Endothelial cell of umbilical vein (primary cell): ENCODE measurements at regions not wholly inside any gene's neighbourhood (a gene's known extent, or its start where the extent isn't known, plus 50 kb on each side); places are given as distances from the start of the nearest gene placed in this dataset.

Experiments
- EZH2 ChIP-seq: IDR thresholded peaks from 2 replicates; pipeline ENCODE4 v1.6.1; 2012; ENCODE audit warnings: borderline replicate concordance, low read depth, mild to moderate bottlenecking, moderate library complexity, low read length, inconsistent platforms; ENCODE audit not compliant: severe bottlenecking
- GATA2 ChIP-seq: IDR thresholded peaks from 2 replicates; pipeline ENCODE4 v1.7.0; 2011; ENCODE audit warnings: low read depth, mild to moderate bottlenecking, moderate library complexity, mixed read lengths, low read length; ENCODE audit not compliant: insufficient read length, insufficient read depth
- JUN ChIP-seq: IDR thresholded peaks from 2 replicates; pipeline ENCODE4 v1.6.1; 2011; ENCODE audit warnings: borderline replicate concordance, low read depth; ENCODE audit not compliant: insufficient read length, insufficient read depth
- MYC ChIP-seq: IDR thresholded peaks from one replicate; pipeline ENCODE4 v1.6.1; 2011; ENCODE audit warnings: mild to moderate bottlenecking, low read depth, low read length
- POLR2A ChIP-seq: IDR thresholded peaks from 2 replicates; pipeline ENCODE4 v1.6.1; 2012; ENCODE audit warnings: low read depth, mild to moderate bottlenecking, control low read depth, low read length
- POLR2AphosphoS5 ChIP-seq: IDR thresholded peaks from 2 replicates; pipeline ENCODE4 v1.6.1; 2012; ENCODE audit warnings: low read depth, mild to moderate bottlenecking, control low read depth, low read length, moderate library complexity; ENCODE audit not compliant: insufficient read depth
- TF ChIP-seq, protein P1 (sequence below), 2 donors: IDR thresholded peaks; 1 replicate in 1 of 2; 2 replicates in 1 of 2; pipeline ENCODE4 v1.5.1; 2011; ENCODE audit warnings: low read length in 2 of 2, mild to moderate bottlenecking in 2 of 2, moderate library complexity in 2 of 2, control low read depth in 1 of 2, inconsistent platforms in 1 of 2, low read depth in 1 of 2; ENCODE audit not compliant: insufficient read depth in 1 of 2; ENCODE audit errors: extremely low read depth in 1 of 2
- TF ChIP-seq, protein P2 (sequence below): IDR thresholded peaks from 2 replicates; pipeline ENCODE4 v1.6.1; 2011; ENCODE audit not compliant: insufficient read depth, insufficient read length

DNA sequence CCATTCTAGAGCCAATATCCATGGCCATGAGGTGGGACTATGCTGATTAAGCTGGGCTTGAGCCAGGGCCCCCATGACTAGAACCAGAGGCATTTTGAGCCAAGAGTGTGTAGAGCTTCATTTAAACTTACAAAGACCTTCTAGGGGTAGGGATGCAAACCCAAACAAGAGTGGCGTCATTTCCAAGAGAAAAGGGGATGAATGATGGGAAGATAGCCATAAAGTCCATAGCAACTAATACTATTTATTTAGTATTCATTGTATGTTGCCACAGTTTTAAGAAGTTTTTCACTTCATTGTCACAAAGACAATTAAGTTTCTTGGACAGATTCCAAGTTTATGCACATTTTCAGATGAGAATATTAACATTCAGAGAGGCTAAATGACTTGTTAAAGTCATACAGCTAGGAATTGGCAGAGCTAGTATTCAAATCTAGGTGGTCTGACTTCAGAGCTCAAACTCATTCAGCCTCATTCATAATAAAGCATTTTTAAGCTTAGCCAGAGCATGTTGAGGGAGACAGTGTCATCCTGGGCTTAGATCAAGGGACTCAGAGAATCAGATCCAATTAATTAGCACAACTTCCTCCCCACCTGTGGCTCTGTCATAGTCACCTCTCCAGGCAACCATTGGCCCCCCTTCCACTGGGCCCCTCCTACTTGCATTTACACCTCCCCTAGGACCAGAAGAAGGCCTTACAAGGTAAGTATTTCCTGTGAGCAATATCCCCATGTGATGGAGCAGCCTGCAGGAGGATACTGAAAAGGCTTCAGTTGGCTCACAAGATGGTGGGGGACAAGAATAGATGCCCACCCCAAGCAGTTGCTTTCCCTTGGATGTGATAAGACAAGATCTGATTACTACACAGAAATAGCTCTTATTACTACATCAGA is 95.0 kb upstream of the PCSK1 start:
- TF ChIP-seq, protein P1, sequence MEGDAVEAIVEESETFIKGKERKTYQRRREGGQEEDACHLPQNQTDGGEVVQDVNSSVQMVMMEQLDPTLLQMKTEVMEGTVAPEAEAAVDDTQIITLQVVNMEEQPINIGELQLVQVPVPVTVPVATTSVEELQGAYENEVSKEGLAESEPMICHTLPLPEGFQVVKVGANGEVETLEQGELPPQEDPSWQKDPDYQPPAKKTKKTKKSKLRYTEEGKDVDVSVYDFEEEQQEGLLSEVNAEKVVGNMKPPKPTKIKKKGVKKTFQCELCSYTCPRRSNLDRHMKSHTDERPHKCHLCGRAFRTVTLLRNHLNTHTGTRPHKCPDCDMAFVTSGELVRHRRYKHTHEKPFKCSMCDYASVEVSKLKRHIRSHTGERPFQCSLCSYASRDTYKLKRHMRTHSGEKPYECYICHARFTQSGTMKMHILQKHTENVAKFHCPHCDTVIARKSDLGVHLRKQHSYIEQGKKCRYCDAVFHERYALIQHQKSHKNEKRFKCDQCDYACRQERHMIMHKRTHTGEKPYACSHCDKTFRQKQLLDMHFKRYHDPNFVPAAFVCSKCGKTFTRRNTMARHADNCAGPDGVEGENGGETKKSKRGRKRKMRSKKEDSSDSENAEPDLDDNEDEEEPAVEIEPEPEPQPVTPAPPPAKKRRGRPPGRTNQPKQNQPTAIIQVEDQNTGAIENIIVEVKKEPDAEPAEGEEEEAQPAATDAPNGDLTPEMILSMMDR (IDR thresholded peaks at IDR 0.05; ENCODE audit: extremely low read depth in 1 of 2, insufficient read depth in 1 of 2, low read depth in 1 of 2, low read length in 2 of 2), result no peak
- TF ChIP-seq EZH2 (no peak), POLR2AphosphoS5 (no peak), POLR2A (no peak), JUN (no peak), MYC (no peak), GATA2 (no peak)
- TF ChIP-seq, protein P2, sequence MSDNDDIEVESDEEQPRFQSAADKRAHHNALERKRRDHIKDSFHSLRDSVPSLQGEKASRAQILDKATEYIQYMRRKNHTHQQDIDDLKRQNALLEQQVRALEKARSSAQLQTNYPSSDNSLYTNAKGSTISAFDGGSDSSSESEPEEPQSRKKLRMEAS, result no peak
